Lower leg skin (tissue), 4 donors: ENCODE measurements at regions not wholly inside any gene's neighbourhood (a gene's known extent, or its start where the extent isn't known, plus 50 kb on each side); places are given as distances from the start of the nearest gene placed in this dataset.
A peak's percentile ranks its signal among the peaks of the same experiment; 100 is the strongest.

Experiments
- DNase-seq, 2 donors: peaks; one replicate each; pipeline ENCODE4 v3.0.0-alpha.2; 2019; ENCODE audit warnings: low spot score in 2 of 2
- H3K4me3 ChIP-seq: fragments of 200-600 bp; sonication (generic); 2 replicates; pipeline ENCODE4 v1.5.1; 2017; ENCODE audit warnings: mild to moderate bottlenecking, low read depth; ENCODE audit not compliant: poor library complexity, severe bottlenecking
- POLR2A ChIP-seq, 2 donors: fragments of 450-650 bp; IDR thresholded peaks; one replicate each; pipeline ENCODE4 v1.6.1; 2016 to 2017; ENCODE audit warnings: antibody characterized with exemption in 2 of 2, mild to moderate bottlenecking in 1 of 2, moderate library complexity in 1 of 2
- WGBS, 2 donors: methylation state at CpG; one replicate each; pipeline ENCODE4 v1.1.5; 2018; 5-methylcytosine and 5-hydroxymethylcytosine counted together
- intact Hi-C: fragments of 100-400 bp; cut with DNase I; formaldehyde crosslinking; loops from one replicate; pipeline ENCODE4 v1.15.0; 2023; ENCODE audit warnings: low total_unique reads
- TF ChIP-seq, protein P1 (sequence below), 3 donors: fragments of 450-650 bp; IDR thresholded peaks; one replicate each; pipeline ENCODE4 v1.5.1; 2016; ENCODE audit warnings: antibody characterized with exemption in 3 of 3, mild to moderate bottlenecking in 3 of 3, moderate library complexity in 2 of 3

DNA sequence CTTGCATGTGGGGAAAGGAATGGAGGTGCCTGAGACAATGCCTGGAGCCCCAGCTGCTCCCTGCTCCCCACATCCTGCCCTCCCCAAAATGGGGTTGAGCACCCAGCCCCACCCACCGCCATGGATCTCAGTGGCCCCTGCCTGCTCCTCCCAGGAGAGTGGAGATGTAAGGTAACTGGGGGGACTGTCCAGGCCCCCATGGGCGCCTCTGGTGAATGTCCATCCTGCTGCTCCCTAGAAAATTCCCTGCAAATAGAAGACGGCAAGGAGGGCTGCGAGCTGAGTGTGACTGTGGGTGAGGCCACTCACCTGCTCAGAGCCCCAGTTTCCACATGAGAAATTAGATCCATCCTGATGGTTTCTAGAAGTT, 101.6 kb downstream of the RAMP3 start:
- 91 to 95% methylated on average over 4 of the region's 4 CpGs for WGBS, 2 donors
- no peak for DNase-seq
- no peak overlapping the region for H3K4me3 ChIP-seq
- no peak for TF ChIP-seq POLR2A (IDR thresholded peaks at IDR 0.05)
- TF ChIP-seq, protein P1, sequence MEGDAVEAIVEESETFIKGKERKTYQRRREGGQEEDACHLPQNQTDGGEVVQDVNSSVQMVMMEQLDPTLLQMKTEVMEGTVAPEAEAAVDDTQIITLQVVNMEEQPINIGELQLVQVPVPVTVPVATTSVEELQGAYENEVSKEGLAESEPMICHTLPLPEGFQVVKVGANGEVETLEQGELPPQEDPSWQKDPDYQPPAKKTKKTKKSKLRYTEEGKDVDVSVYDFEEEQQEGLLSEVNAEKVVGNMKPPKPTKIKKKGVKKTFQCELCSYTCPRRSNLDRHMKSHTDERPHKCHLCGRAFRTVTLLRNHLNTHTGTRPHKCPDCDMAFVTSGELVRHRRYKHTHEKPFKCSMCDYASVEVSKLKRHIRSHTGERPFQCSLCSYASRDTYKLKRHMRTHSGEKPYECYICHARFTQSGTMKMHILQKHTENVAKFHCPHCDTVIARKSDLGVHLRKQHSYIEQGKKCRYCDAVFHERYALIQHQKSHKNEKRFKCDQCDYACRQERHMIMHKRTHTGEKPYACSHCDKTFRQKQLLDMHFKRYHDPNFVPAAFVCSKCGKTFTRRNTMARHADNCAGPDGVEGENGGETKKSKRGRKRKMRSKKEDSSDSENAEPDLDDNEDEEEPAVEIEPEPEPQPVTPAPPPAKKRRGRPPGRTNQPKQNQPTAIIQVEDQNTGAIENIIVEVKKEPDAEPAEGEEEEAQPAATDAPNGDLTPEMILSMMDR (IDR thresholded peaks at IDR 0.05) = no peak
- intact Hi-C loops = no loop called here

DNA sequence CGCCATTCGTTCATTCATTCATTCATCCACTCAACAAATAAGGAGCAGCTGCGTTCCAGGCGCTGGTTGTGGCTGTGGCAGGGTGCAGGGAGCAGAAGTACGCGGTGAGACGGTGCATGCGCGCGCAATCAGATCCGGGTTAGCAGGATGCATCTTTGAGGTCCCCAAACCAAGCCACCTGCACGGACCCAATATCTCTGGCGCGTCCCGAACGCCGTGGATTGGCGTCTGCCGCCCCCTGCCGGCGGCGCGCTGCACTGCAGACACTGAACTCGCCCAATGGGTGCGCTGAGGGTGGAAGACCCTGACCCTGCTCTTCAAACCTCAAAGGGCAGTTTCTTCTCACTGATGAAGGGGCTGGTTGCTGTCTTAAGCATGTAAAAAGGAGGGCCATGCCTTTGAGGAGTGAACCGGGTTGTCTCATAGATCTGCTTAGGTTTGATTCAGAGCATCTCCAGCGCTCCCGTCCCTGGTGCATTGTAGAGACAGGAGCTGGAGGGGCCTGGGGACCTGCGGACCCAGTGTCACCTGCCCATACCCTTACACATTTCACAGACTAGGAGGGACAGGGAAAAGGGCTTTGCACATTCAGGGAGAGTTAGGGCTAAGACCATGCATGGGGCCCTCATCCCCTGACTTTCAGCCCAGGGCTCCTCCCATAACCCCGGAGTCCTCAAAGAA, 102.5 kb downstream of the RAMP3 start:
- intact Hi-C loops = loop anchor here (5.0 kb wide), 1 partner anchor 103 kb away; the partner anchor contains the start of gene RAMP3
- 23% methylated on average over 28 to 30 of the region's 30 CpGs for whole genome bisulfite sequencing, 2 donors
- peak; percentile 26 to 92 for DNase-seq

DNA sequence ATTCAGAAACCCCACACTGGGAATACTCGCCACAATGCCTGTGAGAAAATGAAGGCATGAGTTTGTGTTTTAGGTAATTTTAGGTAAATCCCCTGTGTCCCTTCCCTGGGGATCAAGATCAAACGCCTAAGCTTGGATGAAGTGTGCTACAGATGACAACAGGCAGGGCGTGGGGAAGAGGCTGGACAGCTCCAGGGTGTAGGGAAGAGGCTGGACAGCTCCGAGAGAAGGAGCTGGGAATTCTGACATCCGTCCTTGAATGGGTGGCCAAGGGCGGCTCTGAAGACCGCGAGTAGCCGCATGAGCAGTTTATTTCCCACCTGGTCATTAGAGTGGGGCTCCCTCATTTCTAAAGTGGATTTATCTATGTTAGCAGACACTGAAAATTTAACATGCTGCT, 109.7 kb downstream of the RAMP3 start:
- no peak overlapping the region for H3K4me3 ChIP-seq
- intact Hi-C loops = no loop called here
- no peak for TF ChIP-seq POLR2A (IDR thresholded peaks at IDR 0.05)
- TF ChIP-seq, protein P1 (IDR thresholded peaks at IDR 0.05) = no peak
- 42 to 49% methylated on average over 9 of the region's 9 CpGs for WGBS, 2 donors
- no peak for DNase-seq

More for the DNA sequence above, 102.5 kb downstream of the RAMP3 start:
- H3K4me3 ChIP-seq = no peak overlapping the region
- TF ChIP-seq POLR2A (IDR thresholded peaks at IDR 0.05) = no peak
- TF ChIP-seq, protein P1 (IDR thresholded peaks at IDR 0.05) = peak in 1 of 3 donors; percentile 85

DNA sequence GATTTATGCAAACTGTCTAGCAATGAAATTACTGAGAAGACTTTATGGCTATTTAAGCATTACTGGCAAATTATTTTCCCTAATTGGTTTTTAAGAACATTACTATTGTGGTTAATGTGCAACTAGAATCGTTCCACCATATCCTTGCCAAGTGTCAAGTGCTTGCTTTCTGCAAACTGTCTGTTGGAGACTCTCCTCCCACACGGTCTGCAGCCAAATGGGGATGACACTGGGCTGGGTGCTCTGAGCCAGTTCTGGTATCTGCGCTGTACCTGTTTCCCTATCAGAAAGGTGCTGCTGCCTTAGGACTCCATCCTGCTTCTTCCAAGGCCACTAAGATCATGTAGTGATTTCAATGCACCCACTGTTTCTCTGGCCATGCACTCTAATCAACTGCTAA, 110.4 kb downstream of the RAMP3 start:
- intact Hi-C loops = no loop called here
- H3K4me3 ChIP-seq = no peak overlapping the region
- TF ChIP-seq POLR2A (IDR thresholded peaks at IDR 0.05) = no peak
- TF ChIP-seq, protein P1 (IDR thresholded peaks at IDR 0.05) = no peak
- DNase-seq = no peak
- 73 to 74% methylated on average over 3 of the region's 3 CpGs for WGBS, 2 donors

DNA sequence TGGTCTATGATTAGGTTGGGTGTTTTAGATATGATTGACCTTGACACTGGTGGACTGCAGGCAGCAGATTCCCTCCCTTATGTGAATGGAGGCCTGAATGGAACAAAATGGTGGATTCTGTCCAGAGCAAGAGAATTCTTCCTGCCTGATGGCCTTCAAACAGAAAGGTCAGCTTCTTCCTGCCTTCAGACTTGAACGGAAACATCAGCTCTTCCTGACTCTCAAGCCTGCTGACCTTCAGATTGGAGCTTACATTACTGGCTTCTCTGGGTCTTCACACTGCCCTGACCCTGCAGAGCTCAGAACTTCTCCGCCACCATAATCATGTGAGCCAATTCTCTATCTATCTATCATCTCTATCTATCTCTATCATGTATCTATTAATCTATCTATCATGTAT, 111.6 kb downstream of the RAMP3 start:
- no peak for TF ChIP-seq POLR2A (IDR thresholded peaks at IDR 0.05)
- TF ChIP-seq, protein P1 (IDR thresholded peaks at IDR 0.05) = no peak
- no peak for DNase-seq
- H3K4me3 ChIP-seq = no peak overlapping the region
- intact Hi-C loops = no loop called here
- 91 to 93% methylated on average over 2 of the region's 2 CpGs for WGBS, 2 donors
